Bronchial epithelial cell (primary cell): ENCODE measurements at regions not wholly inside any gene's neighbourhood (a gene's known extent, or its start where the extent isn't known, plus 50 kb on each side); places are given as distances from the start of the nearest gene placed in this dataset.
"Not testable (repeated sequence)": the region's sequence is repeated elsewhere in the genome, so short reads cannot be mapped to it uniquely, and the experiment has no call there.

Experiments used
- DNase-seq: peaks from one replicate; pipeline ENCODE4 v3.0.0-alpha.2; 2010; ENCODE audit warnings: low read depth
- FAIRE-seq: peaks from 2 replicates; lab custom pipeline; 2011; peaks lifted over from hg19 to GRCh38; lab: Jason Lieb, UNC
- H3K27me3 ChIP-seq: 2 replicates; pipeline ENCODE4 v1.5.1; 2011; ENCODE audit warnings: low read length; ENCODE audit not compliant: control insufficient read depth, insufficient read depth
- H3K36me3 ChIP-seq: 2 replicates; pipeline ENCODE4 v1.5.1; 2011; ENCODE audit warnings: low read length; ENCODE audit not compliant: control insufficient read depth, insufficient read depth
- H3K4me3 ChIP-seq: 2 replicates; pipeline ENCODE4 v1.5.1; 2011; ENCODE audit warnings: mild to moderate bottlenecking, low read depth, low read length, control low read depth
- TF ChIP-seq, protein P1 (sequence below): IDR thresholded peaks from 2 replicates; pipeline ENCODE4 v1.5.1; 2011; ENCODE audit warnings: mild to moderate bottlenecking, moderate library complexity, low read length, control low read depth, inconsistent platforms; ENCODE audit not compliant: insufficient read depth, severe bottlenecking

DNA sequence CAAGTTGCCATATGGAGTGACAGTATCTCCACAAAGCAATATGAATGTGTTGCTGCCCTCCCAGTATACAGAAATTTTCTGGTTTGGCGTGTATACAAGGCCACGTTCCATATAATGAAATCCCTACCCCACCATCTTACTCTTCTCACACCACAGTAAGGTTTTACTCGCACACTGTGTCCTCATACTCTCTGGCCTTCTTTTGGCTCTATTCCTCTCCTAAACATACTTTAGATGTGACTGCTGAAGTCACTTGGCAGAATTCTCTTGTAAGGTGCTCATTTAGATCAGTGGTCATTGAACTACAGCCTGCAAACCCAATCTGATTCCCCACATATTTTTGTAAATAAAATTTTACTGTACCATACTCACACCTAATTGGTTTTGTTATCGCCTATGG, 123.2 kb downstream of the RFPL4B start:
- FAIRE-seq (no peak), DNase-seq (no peak)
- H3K27me3 ChIP-seq, result no peaks in the 10 kb centered on the region
- TF ChIP-seq, protein P1, sequence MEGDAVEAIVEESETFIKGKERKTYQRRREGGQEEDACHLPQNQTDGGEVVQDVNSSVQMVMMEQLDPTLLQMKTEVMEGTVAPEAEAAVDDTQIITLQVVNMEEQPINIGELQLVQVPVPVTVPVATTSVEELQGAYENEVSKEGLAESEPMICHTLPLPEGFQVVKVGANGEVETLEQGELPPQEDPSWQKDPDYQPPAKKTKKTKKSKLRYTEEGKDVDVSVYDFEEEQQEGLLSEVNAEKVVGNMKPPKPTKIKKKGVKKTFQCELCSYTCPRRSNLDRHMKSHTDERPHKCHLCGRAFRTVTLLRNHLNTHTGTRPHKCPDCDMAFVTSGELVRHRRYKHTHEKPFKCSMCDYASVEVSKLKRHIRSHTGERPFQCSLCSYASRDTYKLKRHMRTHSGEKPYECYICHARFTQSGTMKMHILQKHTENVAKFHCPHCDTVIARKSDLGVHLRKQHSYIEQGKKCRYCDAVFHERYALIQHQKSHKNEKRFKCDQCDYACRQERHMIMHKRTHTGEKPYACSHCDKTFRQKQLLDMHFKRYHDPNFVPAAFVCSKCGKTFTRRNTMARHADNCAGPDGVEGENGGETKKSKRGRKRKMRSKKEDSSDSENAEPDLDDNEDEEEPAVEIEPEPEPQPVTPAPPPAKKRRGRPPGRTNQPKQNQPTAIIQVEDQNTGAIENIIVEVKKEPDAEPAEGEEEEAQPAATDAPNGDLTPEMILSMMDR, result no peak
- H3K36me3 ChIP-seq, result no peaks in the 10 kb centered on the region
- H3K4me3 ChIP-seq, result no peak overlapping the region

DNA sequence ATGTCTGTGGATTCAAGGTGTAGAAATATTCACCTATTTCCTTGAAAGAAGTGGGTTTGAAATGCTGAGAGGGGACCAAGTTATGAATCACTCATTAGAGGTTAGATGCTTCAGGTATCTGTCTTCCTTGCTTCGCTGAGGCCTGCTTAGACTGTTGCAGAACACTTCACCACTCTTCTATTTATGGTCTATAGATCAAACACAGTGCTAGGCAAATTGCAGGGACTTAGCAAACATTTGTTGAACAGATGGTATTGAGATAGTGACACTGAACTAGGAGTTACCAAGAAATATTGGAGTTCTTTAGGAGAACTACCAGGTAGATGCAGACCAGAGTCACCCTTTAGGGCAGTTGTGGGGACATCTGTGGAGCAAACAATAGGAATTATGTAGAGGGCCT, 123.8 kb downstream of the RFPL4B start:
- TF ChIP-seq, protein P1, result no peak
- no peak for FAIRE-seq
- DNase-seq, result no peak
- H3K4me3 ChIP-seq, result no peak overlapping the region
- H3K36me3 ChIP-seq, result no peaks in the 10 kb centered on the region
- H3K27me3 ChIP-seq, result no peaks in the 10 kb centered on the region

DNA sequence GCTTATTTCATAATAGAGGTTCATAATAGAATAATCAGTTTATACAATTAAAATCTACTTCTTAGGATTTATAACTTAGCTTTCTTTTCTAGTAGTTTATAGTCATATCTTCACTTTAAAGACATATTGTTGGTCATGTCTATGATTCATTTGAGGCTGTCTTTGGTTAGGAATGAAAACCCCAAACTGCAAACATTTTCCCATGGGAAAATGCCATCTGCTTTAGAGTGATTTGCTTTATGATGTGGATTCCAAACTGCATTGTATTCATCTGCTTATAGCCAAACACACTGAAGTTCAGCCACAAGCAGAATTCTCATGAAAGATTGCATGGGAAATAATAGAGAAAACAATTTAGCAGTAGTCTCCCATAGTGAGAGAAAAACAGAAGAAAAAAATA, 128.0 kb downstream of the RFPL4B start:
- H3K4me3 ChIP-seq, result no peak overlapping the region
- FAIRE-seq, result no peak
- H3K36me3 ChIP-seq, result no peaks in the 10 kb centered on the region

DNA sequence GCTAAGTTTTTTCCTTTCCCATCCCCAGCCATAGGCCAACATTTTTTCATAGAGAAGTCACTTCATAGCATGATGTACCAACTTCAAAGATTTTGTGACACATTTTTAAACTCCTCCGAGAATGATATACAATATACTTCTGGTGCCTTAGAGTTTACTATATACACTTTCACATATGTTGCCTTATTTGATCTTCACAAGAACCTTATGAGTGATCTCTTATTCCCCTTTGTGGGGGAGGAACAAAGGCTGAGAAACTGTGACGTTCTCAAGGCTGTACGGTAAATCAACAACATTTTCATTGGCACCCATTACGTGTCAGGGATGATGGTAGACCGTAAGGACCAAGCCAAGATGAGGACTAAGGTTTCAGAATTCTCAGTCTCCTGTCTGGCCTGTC, 130.0 kb downstream of the RFPL4B start:
- Histone ChIP-seq H3K36me3 (no peaks in the 10 kb centered on the region), H3K4me3 (no peak overlapping the region), H3K27me3 (no peaks in the 10 kb centered on the region)
- DNase-seq, result no peak
- peak; percentile 32 for FAIRE-seq
- TF ChIP-seq, protein P1, result no peak

More for the DNA sequence above, 128.0 kb downstream of the RFPL4B start:
- TF ChIP-seq, protein P1, result no peak
- H3K27me3 ChIP-seq, result no peaks in the 10 kb centered on the region
- no peak for DNase-seq

DNA sequence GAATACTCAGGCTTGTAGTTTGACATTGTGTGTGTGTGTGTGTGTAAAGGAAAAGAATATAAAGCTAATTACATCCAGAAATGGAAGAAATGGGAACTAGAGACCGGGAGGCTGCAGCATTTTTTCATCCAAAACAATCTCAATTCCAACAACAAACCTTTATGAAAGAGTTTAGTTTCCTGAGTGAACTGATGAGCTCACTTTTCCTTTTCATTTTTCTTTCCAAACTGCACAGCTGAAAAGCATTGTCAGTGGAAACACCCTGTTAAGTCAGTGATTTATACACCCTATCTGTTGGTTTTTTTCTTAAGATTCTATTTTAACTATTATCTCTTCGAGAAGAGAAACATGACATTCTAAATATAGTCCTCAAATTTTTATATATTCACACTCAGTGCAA, 130.9 kb downstream of the RFPL4B start:
- Histone ChIP-seq H3K4me3 (no peak overlapping the region), H3K36me3 (no peaks in the 10 kb centered on the region), H3K27me3 (no peaks in the 10 kb centered on the region)
- no peak for DNase-seq
- no peak for FAIRE-seq
- TF ChIP-seq, protein P1, result no peak

DNA sequence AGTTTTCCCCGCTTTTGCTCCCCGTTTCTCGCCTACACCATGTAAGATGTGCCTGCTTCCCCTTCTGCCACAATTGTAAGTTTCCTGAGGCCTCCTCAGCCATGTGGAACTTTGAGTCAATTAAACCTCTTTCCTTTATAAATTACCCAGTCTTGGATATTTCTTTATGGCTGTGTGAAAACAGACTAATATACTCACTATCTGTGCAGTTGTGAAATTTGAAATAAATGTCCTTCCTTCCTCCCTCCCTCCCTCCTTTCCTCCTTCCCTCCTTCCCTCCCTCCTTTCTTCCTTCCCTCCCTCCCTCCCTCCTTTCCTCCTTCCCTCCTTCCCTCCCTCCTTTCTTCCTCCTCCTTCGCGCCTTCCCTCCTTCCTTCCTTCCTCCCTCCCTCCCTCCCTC, 132.8 kb downstream of the RFPL4B start:
- FAIRE-seq, H3K36me3 ChIP-seq, DNase-seq, H3K27me3 ChIP-seq, H3K4me3 ChIP-seq: not testable (repeated sequence)
